Gastrocnemius medialis (tissue), 4 donors: ENCODE measurements at regions not wholly inside any gene's neighbourhood (a gene's known extent, or its start where the extent isn't known, plus 50 kb on each side); places are given as distances from the start of the nearest gene placed in this dataset.

Source experiments
- ATAC-seq, 2 donors: fragments of 150-250 bp; one replicate each; pipeline ENCODE4 v1.9.1; 2016
- DNase-seq, 2 donors: peaks; one replicate each; pipeline ENCODE4 v3.0.0-alpha.2; 2019
- H3K27ac ChIP-seq, 4 donors: fragments of 200-600 bp; sonication (generic); 1 replicate in 1 of 4; 2 replicates in 3 of 4; pipeline ENCODE4 v1.5.1; 2016 to 2018; ENCODE audit warnings: mild to moderate bottlenecking in 2 of 4, moderate library complexity in 1 of 4
- H3K27me3 ChIP-seq, 3 donors: fragments of 200-600 bp; sonication (generic) in 2 of 3; 1 replicate in 1 of 3; 2 replicates in 2 of 3; pipeline versions ENCODE4 v1.5.1 to v1.6.0; 2016 to 2019; ENCODE audit warnings: mild to moderate bottlenecking in 1 of 3, moderate library complexity in 1 of 3
- H3K36me3 ChIP-seq, 2 donors: fragments of 200-600 bp; sonication (generic) in 1 of 2; one replicate each; pipeline ENCODE4 v1.5.1; 2017 to 2018
- H3K4me1 ChIP-seq, 2 donors: fragments of 200-600 bp; sonication (generic) in 1 of 2; one replicate each; pipeline ENCODE4 v1.5.1; 2016 to 2017; ENCODE audit warnings: mild to moderate bottlenecking in 2 of 2
- H3K4me3 ChIP-seq, 4 donors: fragments of 200-600 bp; sonication (generic) in 3 of 4; 1 replicate in 1 of 4; 2 replicates in 3 of 4; pipeline ENCODE4 v1.5.1; 2016 to 2019; ENCODE audit warnings: mild to moderate bottlenecking in 2 of 4
- H3K9me3 ChIP-seq, 3 donors: fragments of 200-600 bp; sonication (generic) in 2 of 3; 1 replicate in 1 of 3; 2 replicates in 2 of 3; pipeline ENCODE4 v1.5.1; 2016 to 2019
- POLR2A ChIP-seq, 2 donors: fragments of 450-650 bp; IDR thresholded peaks; one replicate each; pipeline ENCODE4 v1.6.1; 2017; ENCODE audit warnings: antibody characterized with exemption in 2 of 2, mild to moderate bottlenecking in 2 of 2, moderate library complexity in 2 of 2
- in situ Hi-C, 4 donors: fragments of 200-750 bp; cut with MboI; loops; one replicate each; pipeline versions ENCODE4 v1.15.0 to v1.8.0; 2017; ENCODE audit warnings: low sequenced_read_pairs in 4 of 4
- intact Hi-C: fragments of 100-400 bp; cut with DNase I; formaldehyde crosslinking; loops from one replicate; pipeline ENCODE4 v1.15.1; 2023; ENCODE audit warnings: low total_unique reads
- TF ChIP-seq, protein P1 (sequence below), 5 experiments: fragments of 450-650 bp in 3 of 5; fragments of 200-600 bp in 2 of 5; sonication (generic) in 2 of 5; IDR thresholded peaks in 4 of 5; conservative IDR thresholded peaks in 1 of 5; 1 replicate in 4 of 5; 2 replicates in 1 of 5; pipeline ENCODE4 v1.5.1; 2016 to 2019; ENCODE audit warnings: antibody characterized with exemption in 5 of 5, mild to moderate bottlenecking in 3 of 5, moderate library complexity in 3 of 5

- DNase-seq, result no peak
- Histone ChIP-seq H3K4me1 (no peaks in the 10 kb centered on the region), H3K27me3 (no peaks in the 10 kb centered on the region), H3K9me3 (no peaks in the 10 kb centered on the region), H3K4me3 (no peak overlapping the region), H3K27ac (no peak overlapping the region), H3K36me3 (no peaks in the 10 kb centered on the region)
- no peak for TF ChIP-seq POLR2A (IDR thresholded peaks at IDR 0.05)
- TF ChIP-seq, protein P1, sequence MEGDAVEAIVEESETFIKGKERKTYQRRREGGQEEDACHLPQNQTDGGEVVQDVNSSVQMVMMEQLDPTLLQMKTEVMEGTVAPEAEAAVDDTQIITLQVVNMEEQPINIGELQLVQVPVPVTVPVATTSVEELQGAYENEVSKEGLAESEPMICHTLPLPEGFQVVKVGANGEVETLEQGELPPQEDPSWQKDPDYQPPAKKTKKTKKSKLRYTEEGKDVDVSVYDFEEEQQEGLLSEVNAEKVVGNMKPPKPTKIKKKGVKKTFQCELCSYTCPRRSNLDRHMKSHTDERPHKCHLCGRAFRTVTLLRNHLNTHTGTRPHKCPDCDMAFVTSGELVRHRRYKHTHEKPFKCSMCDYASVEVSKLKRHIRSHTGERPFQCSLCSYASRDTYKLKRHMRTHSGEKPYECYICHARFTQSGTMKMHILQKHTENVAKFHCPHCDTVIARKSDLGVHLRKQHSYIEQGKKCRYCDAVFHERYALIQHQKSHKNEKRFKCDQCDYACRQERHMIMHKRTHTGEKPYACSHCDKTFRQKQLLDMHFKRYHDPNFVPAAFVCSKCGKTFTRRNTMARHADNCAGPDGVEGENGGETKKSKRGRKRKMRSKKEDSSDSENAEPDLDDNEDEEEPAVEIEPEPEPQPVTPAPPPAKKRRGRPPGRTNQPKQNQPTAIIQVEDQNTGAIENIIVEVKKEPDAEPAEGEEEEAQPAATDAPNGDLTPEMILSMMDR (IDR thresholded peaks at IDR 0.05 in 4 of 5, conservative IDR thresholded peaks at IDR 0.05 in 1 of 5), result no peak
- intact Hi-C loops, result no loop called here
- no peak for ATAC-seq
- in situ Hi-C loops, result no loop called here
Observed at GRCh38 chr3:193899001-193899400, 236.9 kb upstream of the HES1 start.

GRCh38 chr3:193901007-193901406, 234.9 kb upstream of the HES1 start:
- DNase-seq (no peak), ATAC-seq (no peak)
- TF ChIP-seq POLR2A (IDR thresholded peaks at IDR 0.05), result no peak
- TF ChIP-seq, protein P1 (IDR thresholded peaks at IDR 0.05 in 4 of 5, conservative IDR thresholded peaks at IDR 0.05 in 1 of 5), result no peak
- H3K36me3 ChIP-seq, result no peaks in the 10 kb centered on the region
- in situ Hi-C loops (no loop called here), intact Hi-C loops (no loop called here)
- H3K9me3 ChIP-seq, result no peaks in the 10 kb centered on the region
- H3K4me3 ChIP-seq, result no peak overlapping the region
- H3K4me1 ChIP-seq, result no peaks in the 10 kb centered on the region
- H3K27me3 ChIP-seq, result no peaks in the 10 kb centered on the region
- H3K27ac ChIP-seq, result no peak overlapping the region

GRCh38 chr3:193902607-193903511, 233.1 kb upstream of the HES1 start:
- H3K27ac ChIP-seq, result no peak overlapping the region
- H3K4me3 ChIP-seq, result no peak overlapping the region
- intact Hi-C loops (no loop called here), in situ Hi-C loops (no loop called here)
- ATAC-seq, result no peak
- no peak for DNase-seq
- H3K36me3 ChIP-seq, result no peaks in the 10 kb centered on the region
- no peaks in the 10 kb centered on the region for H3K4me1 ChIP-seq
- H3K9me3 ChIP-seq, result no peaks in the 10 kb centered on the region
- H3K27me3 ChIP-seq, result no peaks in the 10 kb centered on the region
- TF ChIP-seq POLR2A (IDR thresholded peaks at IDR 0.05), result no peak
- TF ChIP-seq, protein P1 (IDR thresholded peaks at IDR 0.05 in 4 of 5, conservative IDR thresholded peaks at IDR 0.05 in 1 of 5), result no peak

DNA sequence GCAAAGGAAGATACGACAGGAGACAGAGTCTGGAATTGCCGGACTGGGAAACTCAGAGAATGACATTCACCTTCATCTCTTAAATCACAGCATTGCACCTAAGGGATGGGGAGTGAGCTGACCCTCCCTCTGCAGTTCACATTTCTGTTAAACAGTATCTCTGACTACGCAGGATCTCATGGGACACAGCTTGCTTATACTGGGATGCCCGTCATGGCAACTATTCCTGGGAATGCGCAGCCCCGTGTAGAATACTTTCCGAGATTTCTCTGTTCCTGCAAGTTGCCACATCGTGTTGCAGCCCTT, 232.5 kb upstream of the HES1 start:
- no peak for DNase-seq
- Histone ChIP-seq H3K4me3 (no peak overlapping the region), H3K36me3 (no peaks in the 10 kb centered on the region), H3K4me1 (no peaks in the 10 kb centered on the region), H3K27ac (no peak overlapping the region), H3K9me3 (no peaks in the 10 kb centered on the region), H3K27me3 (no peaks in the 10 kb centered on the region)
- TF ChIP-seq, protein P1 (IDR thresholded peaks at IDR 0.05 in 4 of 5, conservative IDR thresholded peaks at IDR 0.05 in 1 of 5), result no peak
- no peak for TF ChIP-seq POLR2A (IDR thresholded peaks at IDR 0.05)
- ATAC-seq, result no peak
- intact Hi-C loops, result no loop called here
- in situ Hi-C loops, result no loop called here

DNA sequence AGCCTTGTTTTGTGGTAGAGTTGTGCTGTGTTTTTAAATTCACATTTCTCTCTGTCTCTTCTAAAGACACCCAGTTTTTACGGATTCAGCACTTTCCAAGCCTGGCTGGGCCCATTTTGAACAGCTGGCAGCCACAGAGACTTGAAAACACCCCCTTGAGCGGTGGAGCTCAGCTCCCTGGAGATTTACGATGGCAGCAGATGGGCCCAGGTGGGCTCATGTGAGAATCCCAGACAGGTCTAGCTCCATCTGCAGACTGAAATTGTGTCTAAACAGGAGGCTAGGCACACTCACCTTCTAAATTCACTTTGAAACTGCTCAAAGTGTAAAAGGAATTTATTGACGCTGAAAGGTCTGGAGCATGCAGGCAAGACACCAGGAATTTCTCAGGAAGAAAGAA, 232.0 kb upstream of the HES1 start:
- no peak for ATAC-seq
- intact Hi-C loops (no loop called here), in situ Hi-C loops (no loop called here)
- no peaks in the 10 kb centered on the region for H3K9me3 ChIP-seq
- H3K4me1 ChIP-seq, result no peaks in the 10 kb centered on the region
- TF ChIP-seq POLR2A (IDR thresholded peaks at IDR 0.05), result no peak
- no peaks in the 10 kb centered on the region for H3K36me3 ChIP-seq
- no peak overlapping the region for H3K27ac ChIP-seq
- no peak for DNase-seq
- H3K4me3 ChIP-seq, result no peak overlapping the region
- no peaks in the 10 kb centered on the region for H3K27me3 ChIP-seq
